Upper lobe of left lung (tissue), 6 donors: ENCODE measurements at regions not wholly inside any gene's neighbourhood (a gene's known extent, or its start where the extent isn't known, plus 50 kb on each side); places are given as distances from the start of the nearest gene placed in this dataset.
A peak's percentile ranks its signal among the peaks of the same experiment; 100 is the strongest.

Source experiments
- ATAC-seq, 2 donors: fragments of 200-7000 bp; cut with Tn5 transposase; one replicate each; pipeline ENCODE4 v1.9.1; 2022; ENCODE audit warnings: mild to moderate bottlenecking in 2 of 2, moderate library complexity in 2 of 2; ENCODE audit not compliant: low FRiP score in 2 of 2
- DNase-seq, 2 donors: peaks; one replicate each; pipeline ENCODE4 v3.0.0-alpha.2; 2019 to 2020
- H3K27ac ChIP-seq, 4 donors: fragments of 200-600 bp; sonication (generic); one replicate each; pipeline ENCODE4 v1.5.1; 2016 to 2019
- H3K27me3 ChIP-seq, 4 donors: fragments of 200-600 bp; sonication (generic); one replicate each; pipeline ENCODE4 v1.5.1; 2017 to 2019
- H3K36me3 ChIP-seq, 4 donors: fragments of 200-600 bp; sonication (generic); one replicate each; pipeline ENCODE4 v1.5.1; 2016 to 2019
- H3K4me1 ChIP-seq, 4 donors: fragments of 200-600 bp; sonication (generic); one replicate each; pipeline ENCODE4 v1.5.1; 2018 to 2019
- H3K4me3 ChIP-seq, 4 donors: fragments of 200-600 bp; sonication (generic); one replicate each; pipeline ENCODE4 v1.5.1; 2017 to 2019; ENCODE audit warnings: mild to moderate bottlenecking in 2 of 4, moderate library complexity in 1 of 4
- H3K9me3 ChIP-seq, 4 donors: fragments of 200-600 bp; sonication (generic); one replicate each; pipeline ENCODE4 v1.5.1; 2018 to 2019
- CTCF ChIP-seq, 6 experiments: fragments of 450-650 bp in 4 of 6; fragments of 200-600 bp in 2 of 6; sonication (generic) in 2 of 6; IDR thresholded peaks; one replicate each; pipeline ENCODE4 v1.5.1; 2016 to 2019; ENCODE audit warnings: antibody characterized with exemption in 6 of 6
- EP300 ChIP-seq, 4 donors: sonication (generic); formaldehyde crosslinking; IDR thresholded peaks; one replicate each; pipeline ENCODE4 v1.5.1; 2017; ENCODE audit warnings: antibody characterized with exemption in 4 of 4, control low read depth in 2 of 4
- POLR2A ChIP-seq, 4 donors: fragments of 450-650 bp; IDR thresholded peaks; one replicate each; pipeline ENCODE4 v1.5.1; 2016 to 2017; ENCODE audit warnings: antibody characterized with exemption in 4 of 4, mild to moderate bottlenecking in 2 of 4
- POLR2AphosphoS5 ChIP-seq, 2 donors: sonication (generic); formaldehyde crosslinking; IDR thresholded peaks; one replicate each; pipeline ENCODE4 v1.5.1; 2017; ENCODE audit warnings: antibody characterized with exemption in 2 of 2
- WGBS, 2 donors: methylation state at CpG; one replicate each; pipeline ENCODE4 v1.1.5; 2017 to 2018; 5-methylcytosine and 5-hydroxymethylcytosine counted together
- donor health status: DM: no; HTN: no; CAD: no; lungs with moderate emphysema.
- donor health status: DM: no; HTN: yes; CAD: no; lungs with severe emphysema.

GRCh38 chr5:89471115-89471514 lies 588.1 kb upstream of the MEF2C start:
- no peaks in the 10 kb centered on the region for H3K27me3 ChIP-seq
- H3K36me3 ChIP-seq = no peaks in the 10 kb centered on the region
- H3K27ac ChIP-seq = no peak overlapping the region
- H3K9me3 ChIP-seq = no peaks in the 10 kb centered on the region
- DNase-seq (no peak), ATAC-seq (no peak)
- no peak for TF ChIP-seq POLR2A (IDR thresholded peaks at IDR 0.05)
- TF ChIP-seq EP300 (IDR thresholded peaks at IDR 0.05) = no peak
- TF ChIP-seq CTCF (IDR thresholded peaks at IDR 0.05) = no peak
- TF ChIP-seq POLR2AphosphoS5 (IDR thresholded peaks at IDR 0.05) = no peak
- no peak overlapping the region for H3K4me3 ChIP-seq
- no peaks in the 10 kb centered on the region for H3K4me1 ChIP-seq

DNA sequence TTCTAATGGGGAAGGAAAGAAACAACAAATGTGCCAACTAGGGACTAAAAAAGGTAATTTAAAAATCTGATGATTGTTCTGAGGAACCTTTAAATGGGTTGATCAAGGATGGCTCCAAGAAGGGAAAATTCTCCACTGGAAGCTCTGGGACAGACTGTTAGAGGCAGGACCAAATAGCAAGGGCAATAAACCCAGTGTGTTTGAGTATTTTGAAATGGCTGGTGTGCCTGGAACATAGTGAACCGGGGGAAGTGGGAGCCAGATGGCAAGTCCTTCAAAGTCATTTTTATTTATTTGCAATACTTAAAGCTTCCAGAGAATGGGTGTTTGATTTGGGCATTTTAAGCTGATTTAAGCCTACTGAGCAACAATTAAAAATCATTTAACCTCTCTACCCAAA lies 587.7 kb upstream of the MEF2C start:
- Histone ChIP-seq H3K9me3 (no peaks in the 10 kb centered on the region), H3K4me1 (no peaks in the 10 kb centered on the region), H3K4me3 (no peak overlapping the region), H3K27ac (no peak overlapping the region), H3K36me3 (no peaks in the 10 kb centered on the region), H3K27me3 (no peaks in the 10 kb centered on the region)
- TF ChIP-seq CTCF (IDR thresholded peaks at IDR 0.05) (no peak), POLR2A (IDR thresholded peaks at IDR 0.05) (no peak), POLR2AphosphoS5 (IDR thresholded peaks at IDR 0.05) (no peak), EP300 (IDR thresholded peaks at IDR 0.05) (no peak)
- ATAC-seq (no peak), DNase-seq (no peak)
- 86 to 89% methylated on average over 1 of the region's 1 CpG for WGBS, 2 donors

DNA sequence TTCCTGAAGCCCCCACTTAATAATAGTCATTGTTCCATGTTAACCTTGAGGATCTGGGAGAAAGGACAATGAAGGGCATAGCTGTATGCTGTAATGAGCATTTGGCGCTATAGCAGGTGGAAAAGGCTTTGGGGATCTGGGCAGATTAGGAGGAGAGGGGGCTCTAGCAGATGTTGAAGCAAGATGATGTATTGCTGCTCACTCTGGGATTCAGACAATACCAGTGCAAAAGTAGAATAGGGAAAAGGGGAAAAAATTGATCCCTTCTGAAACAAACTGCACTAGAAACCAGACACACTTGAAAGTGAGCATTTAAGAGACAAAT lies 575.3 kb upstream of the MEF2C start:
- peak overlapping the region in 2 of 4 donors; percentile 52 to 80 for H3K27ac ChIP-seq
- WGBS, 2 donors = 63 to 84% methylated on average over 1 of the region's 1 CpG
- H3K27me3 ChIP-seq = no peaks in the 10 kb centered on the region
- no peaks in the 10 kb centered on the region for H3K36me3 ChIP-seq
- no peak overlapping the region for H3K4me3 ChIP-seq
- no peaks in the 10 kb centered on the region for H3K9me3 ChIP-seq
- no peak for DNase-seq
- peaks cover 0 to 11% (median 8%) of the 10 kb centered on the region in 4 donors for H3K4me1 ChIP-seq
- TF ChIP-seq POLR2A (IDR thresholded peaks at IDR 0.05) = no peak
- no peak for TF ChIP-seq CTCF (IDR thresholded peaks at IDR 0.05)
- no peak for TF ChIP-seq EP300 (IDR thresholded peaks at IDR 0.05)
- TF ChIP-seq POLR2AphosphoS5 (IDR thresholded peaks at IDR 0.05) = no peak
- ATAC-seq = no peak

DNA sequence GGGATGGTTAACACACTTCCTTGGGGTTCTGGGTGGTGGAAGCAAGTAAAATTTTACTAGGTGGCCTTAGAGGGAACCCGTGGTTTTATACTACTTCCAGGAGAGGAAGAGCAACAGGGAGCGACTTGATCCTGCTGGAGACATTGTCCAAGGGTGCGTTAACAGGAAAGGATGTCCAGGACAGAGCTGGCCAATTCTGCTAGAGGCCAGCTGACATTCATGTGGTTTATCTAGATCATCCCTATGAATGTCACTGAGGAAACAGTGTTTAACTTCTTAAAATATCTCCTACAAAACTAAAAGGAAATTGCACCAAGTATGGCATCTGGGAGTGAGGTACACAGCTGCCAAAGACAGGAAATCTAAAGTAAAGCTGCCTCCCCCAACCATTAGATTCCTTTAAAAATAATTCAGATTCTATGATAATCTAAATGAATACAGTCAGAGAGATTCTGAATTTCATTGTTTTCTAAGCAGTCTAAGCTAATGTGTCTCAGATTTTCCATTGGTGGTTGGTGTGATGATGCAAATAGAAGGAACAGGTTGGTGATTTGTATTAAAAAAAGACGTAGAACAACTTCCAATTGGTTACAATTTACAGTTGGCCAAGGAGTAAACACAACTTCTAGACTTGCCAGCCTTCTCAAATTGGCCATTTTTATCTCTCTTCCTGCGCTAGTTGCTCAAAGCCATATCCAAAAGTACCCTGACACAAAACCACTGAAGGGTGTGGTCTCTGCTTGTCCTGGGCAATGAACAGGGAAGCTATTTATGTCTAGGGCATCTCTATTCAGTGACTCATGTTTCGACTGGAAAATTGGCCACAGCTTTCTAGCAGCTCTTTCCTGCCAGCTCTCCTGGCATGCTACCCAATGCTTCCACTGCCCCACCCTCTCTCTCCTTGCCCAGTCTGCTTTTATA lies 574.7 kb upstream of the MEF2C start:
- TF ChIP-seq EP300 (IDR thresholded peaks at IDR 0.05) = no peak
- no peak for TF ChIP-seq CTCF (IDR thresholded peaks at IDR 0.05)
- no peak for TF ChIP-seq POLR2A (IDR thresholded peaks at IDR 0.05)
- peak in 1 of 2 donors; percentile 32 for TF ChIP-seq POLR2AphosphoS5 (IDR thresholded peaks at IDR 0.05)
- DNase-seq (peak in 1 of 2 donors; percentile 28), ATAC-seq (peak; percentile 72 to 80)
- peak overlapping the region; percentile 31 to 80 (median 57) for H3K27ac ChIP-seq
- no peaks in the 10 kb centered on the region for H3K9me3 ChIP-seq
- peaks cover 0 to 11% (median 8%) of the 10 kb centered on the region in 4 donors for H3K4me1 ChIP-seq
- WGBS, 2 donors = 39 to 52% methylated on average over 6 of the region's 6 CpGs
- H3K27me3 ChIP-seq = no peaks in the 10 kb centered on the region
- H3K36me3 ChIP-seq = no peaks in the 10 kb centered on the region
- no peak overlapping the region for H3K4me3 ChIP-seq

DNA sequence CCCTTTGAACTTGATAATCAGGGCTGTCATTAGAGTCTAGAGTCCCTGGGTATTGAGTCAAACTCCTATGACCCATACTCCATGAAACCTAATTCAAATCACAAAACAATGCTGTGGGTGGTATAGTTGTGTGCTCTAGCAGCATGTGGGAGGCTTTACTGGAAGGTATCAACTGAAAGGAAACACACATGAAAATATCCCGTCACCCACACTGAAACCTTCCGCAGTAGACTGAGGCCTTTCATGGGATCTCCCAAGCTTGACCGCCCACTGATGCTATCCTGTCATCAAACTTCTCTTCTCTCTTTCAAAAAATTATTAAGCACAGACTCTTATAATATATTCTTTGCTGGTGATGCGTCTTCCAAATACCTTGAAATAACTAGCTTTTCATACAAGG lies 569.1 kb upstream of the MEF2C start:
- peaks cover 0 to 2% (median under 1%) of the 10 kb centered on the region in 4 donors for H3K4me1 ChIP-seq
- TF ChIP-seq EP300 (IDR thresholded peaks at IDR 0.05) (no peak), POLR2AphosphoS5 (IDR thresholded peaks at IDR 0.05) (no peak), POLR2A (IDR thresholded peaks at IDR 0.05) (no peak), CTCF (IDR thresholded peaks at IDR 0.05) (no peak)
- H3K27me3 ChIP-seq = no peaks in the 10 kb centered on the region
- no peak overlapping the region for H3K4me3 ChIP-seq
- WGBS, 2 donors = 94 to 97% methylated on average over 4 of the region's 4 CpGs
- no peaks in the 10 kb centered on the region for H3K36me3 ChIP-seq
- ATAC-seq = no peak
- H3K27ac ChIP-seq = no peak overlapping the region
- no peak for DNase-seq
- no peaks in the 10 kb centered on the region for H3K9me3 ChIP-seq
